ENCODE measurements at regions not wholly inside any gene's neighbourhood (a gene's known extent, or its start where the extent isn't known, plus 50 kb on each side); places are given as distances from the start of the nearest gene placed in this dataset.

DNA sequence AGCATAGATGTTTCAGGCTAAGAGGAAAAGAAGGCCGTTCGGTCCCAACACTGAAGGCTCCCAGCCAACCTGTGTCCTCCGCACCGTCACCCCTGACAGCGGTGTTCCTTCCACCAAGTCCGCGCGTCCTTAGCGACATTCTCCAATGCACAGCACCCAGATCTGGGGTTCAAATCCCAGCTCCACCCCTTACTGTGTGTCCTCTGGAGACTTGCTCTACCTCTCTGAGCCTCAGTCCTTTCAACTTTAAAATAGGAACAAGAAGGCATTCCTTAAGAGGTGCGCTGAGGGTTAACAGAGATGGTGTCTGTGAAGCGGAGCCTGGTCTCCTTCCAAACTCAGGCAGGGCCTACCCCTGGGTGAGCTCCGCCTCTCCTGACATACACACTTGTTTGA is 224.0 kb downstream of the MN1 start:
- intact Hi-C loops (cut with micrococcal nuclease): no loop called here
- POLR2A ChIA-PET: no interaction called here
- H3K27me3 ChIP-seq (replicated peaks in 1 of 4; ENCODE audit: control extremely low read depth in 1 of 4, control insufficient read depth in 3 of 4, insufficient read depth in 4 of 4, low read length in 3 of 4): no peaks in the 10 kb centered on the region
- H3K9me3 Mint-ChIP-seq (ENCODE audit: insufficient read depth): no peaks in the 10 kb centered on the region
- H3K9ac ChIP-seq (ENCODE audit: low read length): no peak overlapping the region
- no peaks in the 10 kb centered on the region for H3K79me2 ChIP-seq (ENCODE audit: control insufficient read depth, insufficient read depth, low read length)
- H3K9me3 ChIP-seq (ENCODE audit: control extremely low read depth in 1 of 3, control insufficient read depth in 2 of 3, insufficient read depth in 1 of 3, low read length in 2 of 3): no peaks in the 10 kb centered on the region
- DNase-seq (no peak), ATAC-seq (ENCODE audit: low read depth) (no peak)
- H3K4me2 ChIP-seq (replicated peaks; ENCODE audit: low read depth, low read length, poor library complexity, severe bottlenecking): no peak overlapping the region
- no peak overlapping the region for H3K27ac Mint-ChIP-seq
- H3K4me1 Mint-ChIP-seq: no peaks in the 10 kb centered on the region
- 96% methylated on average over 11 of the region's 12 CpGs for WGBS (ENCODE audit: insufficient coverage)
- no peak overlapping the region for H3K4me3 Mint-ChIP-seq
- H4K20me1 ChIP-seq (ENCODE audit: control insufficient read depth, insufficient read depth, low read length, poor library complexity, severe bottlenecking): no peaks in the 10 kb centered on the region
- no peaks in the 10 kb centered on the region for H3K36me3 ChIP-seq (replicated peaks in 1 of 2; ENCODE audit: control extremely low read depth in 1 of 2, control insufficient read depth in 1 of 2, extremely low read depth in 1 of 2, insufficient read depth in 2 of 2, low read length in 1 of 2)
- no peak overlapping the region for H3K27ac ChIP-seq (ENCODE audit: low read length in 2 of 2)
- CTCF ChIA-PET: no interaction called here
- no peak for TF ChIP-seq EZH2 (IDR thresholded peaks at IDR 0.05; ENCODE audit: borderline replicate concordance, insufficient read depth, low read depth, low read length, poor library complexity, severe bottlenecking)
- TF ChIP-seq, protein P1, sequence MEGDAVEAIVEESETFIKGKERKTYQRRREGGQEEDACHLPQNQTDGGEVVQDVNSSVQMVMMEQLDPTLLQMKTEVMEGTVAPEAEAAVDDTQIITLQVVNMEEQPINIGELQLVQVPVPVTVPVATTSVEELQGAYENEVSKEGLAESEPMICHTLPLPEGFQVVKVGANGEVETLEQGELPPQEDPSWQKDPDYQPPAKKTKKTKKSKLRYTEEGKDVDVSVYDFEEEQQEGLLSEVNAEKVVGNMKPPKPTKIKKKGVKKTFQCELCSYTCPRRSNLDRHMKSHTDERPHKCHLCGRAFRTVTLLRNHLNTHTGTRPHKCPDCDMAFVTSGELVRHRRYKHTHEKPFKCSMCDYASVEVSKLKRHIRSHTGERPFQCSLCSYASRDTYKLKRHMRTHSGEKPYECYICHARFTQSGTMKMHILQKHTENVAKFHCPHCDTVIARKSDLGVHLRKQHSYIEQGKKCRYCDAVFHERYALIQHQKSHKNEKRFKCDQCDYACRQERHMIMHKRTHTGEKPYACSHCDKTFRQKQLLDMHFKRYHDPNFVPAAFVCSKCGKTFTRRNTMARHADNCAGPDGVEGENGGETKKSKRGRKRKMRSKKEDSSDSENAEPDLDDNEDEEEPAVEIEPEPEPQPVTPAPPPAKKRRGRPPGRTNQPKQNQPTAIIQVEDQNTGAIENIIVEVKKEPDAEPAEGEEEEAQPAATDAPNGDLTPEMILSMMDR (IDR thresholded peaks at IDR 0.05): no peak
- H3K27me3 Mint-ChIP-seq: peaks cover 22% of the 10 kb centered on the region
- H2AFZ ChIP-seq (ENCODE audit: insufficient read depth, low read depth, low read length, poor library complexity, severe bottlenecking): no peak overlapping the region
- no peaks in the 10 kb centered on the region for H3K4me1 ChIP-seq (ENCODE audit: control insufficient read depth in 2 of 2, insufficient read depth in 2 of 2, low read length in 2 of 2)
- H3K4me3 ChIP-seq (ENCODE audit: control extremely low read depth in 1 of 5, extremely low read depth in 1 of 5, insufficient read depth in 1 of 5, low read depth in 2 of 5, low read length in 4 of 5): no peak overlapping the region

DNA sequence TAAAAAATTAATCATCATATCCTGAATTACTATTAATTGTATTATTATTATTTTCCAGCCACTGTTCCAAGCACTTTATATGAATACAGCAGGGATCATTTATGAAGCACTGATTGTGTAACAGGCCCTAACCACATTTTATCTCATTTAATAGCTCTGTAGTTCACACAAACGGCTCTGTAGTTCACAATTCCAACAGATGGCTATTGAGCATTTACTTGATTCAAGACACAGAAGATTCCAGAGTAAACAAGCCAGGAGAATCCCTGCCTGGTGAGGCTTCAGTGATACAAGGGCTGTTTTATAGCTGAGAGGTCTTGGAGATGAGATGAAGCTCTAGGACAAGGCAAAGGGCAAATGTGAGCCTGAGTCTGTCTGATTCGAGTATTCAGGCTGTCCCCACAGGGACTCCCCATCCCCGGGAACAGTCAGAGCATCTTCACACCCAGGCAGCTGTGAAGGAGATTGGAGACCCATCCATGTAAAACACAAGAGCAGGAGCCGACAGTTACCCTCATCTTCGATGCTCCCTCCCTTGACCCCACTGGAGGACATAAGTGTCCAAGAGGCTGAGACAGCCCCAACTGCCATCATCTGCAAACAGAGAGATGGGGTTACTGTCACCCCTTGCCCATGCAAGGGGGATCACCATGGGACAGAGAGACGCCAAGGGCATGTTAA is 222.5 kb downstream of the MN1 start:
- Histone ChIP-seq H3K9ac (ENCODE audit: low read length) (no peak overlapping the region), H3K36me3 (replicated peaks in 1 of 2; ENCODE audit: control extremely low read depth in 1 of 2, control insufficient read depth in 1 of 2, extremely low read depth in 1 of 2, insufficient read depth in 2 of 2, low read length in 1 of 2) (no peaks in the 10 kb centered on the region), H3K27ac (ENCODE audit: low read length in 2 of 2) (no peak overlapping the region), H3K79me2 (ENCODE audit: control insufficient read depth, insufficient read depth, low read length) (no peaks in the 10 kb centered on the region), H3K27me3 (replicated peaks in 1 of 4; ENCODE audit: control extremely low read depth in 1 of 4, control insufficient read depth in 3 of 4, insufficient read depth in 4 of 4, low read length in 3 of 4) (no peaks in the 10 kb centered on the region), H3K4me3 (ENCODE audit: control extremely low read depth in 1 of 5, extremely low read depth in 1 of 5, insufficient read depth in 1 of 5, low read depth in 2 of 5, low read length in 4 of 5) (no peak overlapping the region), H3K9me3 (ENCODE audit: control extremely low read depth in 1 of 3, control insufficient read depth in 2 of 3, insufficient read depth in 1 of 3, low read length in 2 of 3) (no peaks in the 10 kb centered on the region), H2AFZ (ENCODE audit: insufficient read depth, low read depth, low read length, poor library complexity, severe bottlenecking) (no peak overlapping the region), H3K4me2 (replicated peaks; ENCODE audit: low read depth, low read length, poor library complexity, severe bottlenecking) (no peak overlapping the region), H3K4me1 (ENCODE audit: control insufficient read depth in 2 of 2, insufficient read depth in 2 of 2, low read length in 2 of 2) (no peaks in the 10 kb centered on the region), H4K20me1 (ENCODE audit: control insufficient read depth, insufficient read depth, low read length, poor library complexity, severe bottlenecking) (no peaks in the 10 kb centered on the region)
- Mint-ChIP-seq H3K4me1 (no peaks in the 10 kb centered on the region), H3K27me3 (peaks cover 13% of the 10 kb centered on the region), H3K4me3 (no peak overlapping the region), H3K9me3 (ENCODE audit: insufficient read depth) (no peaks in the 10 kb centered on the region), H3K27ac (no peak overlapping the region)
- WGBS (ENCODE audit: insufficient coverage): 86% methylated on average over 5 of the region's 6 CpGs
- ATAC-seq (ENCODE audit: low read depth) (no peak), DNase-seq (no peak)
- CTCF ChIA-PET: no interaction called here
- intact Hi-C loops (cut with micrococcal nuclease): no loop called here
- TF ChIP-seq, protein P1 (IDR thresholded peaks at IDR 0.05): no peak
- no peak for TF ChIP-seq EZH2 (IDR thresholded peaks at IDR 0.05; ENCODE audit: borderline replicate concordance, insufficient read depth, low read depth, low read length, poor library complexity, severe bottlenecking)
- POLR2A ChIA-PET: no interaction called here
